SK-N-SH (cell line): ENCODE measurements at regions not wholly inside any gene's neighbourhood (a gene's known extent, or its start where the extent isn't known, plus 50 kb on each side); places are given as distances from the start of the nearest gene placed in this dataset.
A peak's percentile ranks its signal among the peaks of the same experiment; 100 is the strongest.

Experiments
- CTCF ChIA-PET: fragments of 300-600, 350-600 bp; formaldehyde crosslinking; extraction: SDS; loops from one replicate; lab custom pipeline; 2021; lab: Yijun Ruan, JAX
- POLR2A ChIA-PET: fragments of 350-600 bp; sonication (Branson Sonifier 250); formaldehyde crosslinking; extraction: SDS; loops from one replicate; lab custom pipeline; 2020; ENCODE audit warnings: antibody characterized with exemption, inconsistent platforms; lab: Yijun Ruan, JAX
- DNase-seq: peaks from one replicate; pipeline ENCODE4 v3.0.0; 2012
- H2AFZ ChIP-seq: fragments of 200-600 bp; sonication (generic); 2 replicates; pipeline ENCODE4 v1.8.1; 2016; ENCODE audit warnings: antibody characterized with exemption, mild to moderate bottlenecking, low read depth
- H3F3A ChIP-seq: fragments of 200-600 bp; sonication (generic); replicated peaks from 2 replicates; pipeline ENCODE3; 2016; ENCODE audit warnings: antibody characterized with exemption, mild to moderate bottlenecking; ENCODE audit not compliant: insufficient read depth
- H3K27ac ChIP-seq, 2 experiments: fragments of 200-500 bp in 1 of 2; fragments of 200-600 bp in 1 of 2; sonication (Bioruptor generic) in 1 of 2; sonication (generic), shearing (Covaris generic) in 1 of 2; 2 replicates each; pipeline versions ENCODE4 v1.5.1 to v1.6.1; 2014 to 2016; ENCODE audit warnings: low read depth in 2 of 2, inconsistent platforms in 1 of 2, low read length in 1 of 2, mild to moderate bottlenecking in 1 of 2, mixed read lengths in 1 of 2
- H3K27me3 ChIP-seq: fragments of 200-600 bp; sonication (generic), shearing (Covaris generic); 2 replicates; pipeline ENCODE4 v1.6.1; 2016; ENCODE audit warnings: mixed run types; ENCODE audit not compliant: insufficient read depth
- H3K36me3 ChIP-seq, 2 experiments: fragments of 200-500 bp in 1 of 2; fragments of 200-600 bp in 1 of 2; sonication (Bioruptor generic) in 1 of 2; sonication (generic) in 1 of 2; replicated peaks in 1 of 2; 2 replicates each; pipeline versions ENCODE3 to v1.5.1; 2014 to 2016; ENCODE audit warnings: low read length in 1 of 2, mild to moderate bottlenecking in 1 of 2; ENCODE audit not compliant: insufficient read depth in 2 of 2, control insufficient read depth in 1 of 2
- H3K4me1 ChIP-seq, 2 experiments: fragments of 200-500 bp in 1 of 2; fragments of 200-600 bp in 1 of 2; sonication (Bioruptor generic) in 1 of 2; sonication (generic), shearing (Covaris generic) in 1 of 2; 2 replicates each; pipeline versions ENCODE4 v1.5.1 to v1.6.1; 2014 to 2016; ENCODE audit warnings: low read depth in 1 of 2, low read length in 1 of 2, mixed run types in 1 of 2; ENCODE audit not compliant: insufficient read depth in 2 of 2, control insufficient read depth in 1 of 2
- H3K4me2 ChIP-seq: fragments of 200-600 bp; sonication (generic), shearing (Covaris generic); 2 replicates; pipeline ENCODE4 v1.6.1; 2017; ENCODE audit warnings: mixed run types
- H3K4me3 ChIP-seq, 2 experiments: fragments of 200-500 bp in 1 of 2; fragments of 200-600 bp in 1 of 2; sonication (Bioruptor generic) in 1 of 2; sonication (generic), shearing (Covaris generic) in 1 of 2; 2 replicates each; pipeline versions ENCODE4 v1.5.1 to v1.8.1; 2014 to 2016; ENCODE audit warnings: low read depth in 2 of 2, inconsistent platforms in 1 of 2, low read length in 1 of 2, mild to moderate bottlenecking in 1 of 2, mixed read lengths in 1 of 2, moderate library complexity in 1 of 2
- H3K79me2 ChIP-seq: fragments of 200-600 bp; sonication (generic); 2 replicates; pipeline ENCODE4 v1.8.1; 2017; ENCODE audit warnings: mild to moderate bottlenecking; ENCODE audit not compliant: insufficient read depth
- H3K9ac ChIP-seq: fragments of 200-600 bp; sonication (generic); 2 replicates; pipeline ENCODE4 v1.6.1; 2017; ENCODE audit warnings: mixed run types
- H3K9me2 ChIP-seq: fragments of 200-600 bp; sonication (generic); 2 replicates; pipeline ENCODE4 v1.6.1; 2017; ENCODE audit warnings: mixed run types
- H3K9me3 ChIP-seq: fragments of 200-600 bp; sonication (generic); 2 replicates; pipeline ENCODE4 v1.6.1; 2017; ENCODE audit warnings: mixed run types, mild to moderate bottlenecking, moderate library complexity
- H4K20me1 ChIP-seq: fragments of 200-600 bp; sonication (generic); 2 replicates; pipeline ENCODE4 v1.6.1; 2017; ENCODE audit warnings: mild to moderate bottlenecking, mixed run types; ENCODE audit not compliant: insufficient read depth
- CHD2 ChIP-seq: fragments of 150-350 bp; IDR thresholded peaks from 2 replicates; pipeline ENCODE4 v1.6.1; 2018; ENCODE audit warnings: low read length; ENCODE audit not compliant: partially characterized antibody
- EP300 ChIP-seq, 2 experiments: IDR thresholded peaks; 2 replicates each; pipeline versions ENCODE4 v1.4.0 to v1.6.1; 2012; ENCODE audit warnings: borderline replicate concordance in 1 of 2, low read depth in 1 of 2, low read length in 1 of 2
- FOSL2 ChIP-seq: IDR thresholded peaks from 2 replicates; pipeline ENCODE4 v1.4.0; 2012; ENCODE audit warnings: low read depth, mild to moderate bottlenecking, moderate library complexity, borderline replicate concordance
- JUND ChIP-seq: IDR thresholded peaks from 2 replicates; pipeline ENCODE4 v1.4.0; 2012
- NFIC ChIP-seq: IDR thresholded peaks from 2 replicates; pipeline ENCODE4 v1.4.0; 2012; ENCODE audit warnings: borderline replicate concordance
- RAD21 ChIP-seq: IDR thresholded peaks from 2 replicates; pipeline ENCODE4 v1.6.1; 2012; ENCODE audit warnings: mild to moderate bottlenecking, low read length
- TCF12 ChIP-seq: IDR thresholded peaks from 2 replicates; pipeline ENCODE4 v1.4.0; 2012
- ZBTB33 ChIP-seq: IDR thresholded peaks from 2 replicates; pipeline ENCODE4 v1.4.0; 2012; ENCODE audit warnings: low read depth, borderline replicate concordance
- WGBS: methylation state at CpG from one replicate; pipeline ENCODE4 v1.1.6; 2017; ENCODE audit warnings: low lambda C conversion rate; 5-methylcytosine and 5-hydroxymethylcytosine counted together
- TF ChIP-seq, protein P1 (sequence below): IDR thresholded peaks from 2 replicates; pipeline ENCODE4; 2012
- TF ChIP-seq, protein P2 (sequence below): IDR thresholded peaks from 2 replicates; pipeline ENCODE4 v1.6.1; 2012; ENCODE audit warnings: mild to moderate bottlenecking, low read depth, low read length, moderate library complexity

GRCh38 chr7:81515009-81515408 lies 254.8 kb downstream of the HGF start:
- peaks cover 0 to 9% of the 10 kb centered on the region in 2 experiments; a peak in 2 of 4 replicates for H3K4me1 ChIP-seq
- ChIA-PET POLR2A (no interaction called here), CTCF (interaction anchor here (1.0 to 2.1 kb wide), 2 partner anchors 14 to 15 kb away, joined by 6 to 8 read pairs; no protein-coding TSS in a partner anchor)
- no peak for TF ChIP-seq NFIC
- 0 out of 2 replicates have a peak, but pooled peaks have one; percentile 18 for TF ChIP-seq JUND
- peak in 1 of 2 experiments; percentile 38; a peak in 1 of 4 replicates for TF ChIP-seq EP300 (IDR thresholded peaks at IDR 0.05; ENCODE audit: borderline replicate concordance in 1 of 2, low read depth in 1 of 2, low read length in 1 of 2)
- TF ChIP-seq TCF12 = peak; percentile 52; the same call in 1 of the 2 replicates
- TF ChIP-seq RAD21 = no peak
- TF ChIP-seq, protein P1, sequence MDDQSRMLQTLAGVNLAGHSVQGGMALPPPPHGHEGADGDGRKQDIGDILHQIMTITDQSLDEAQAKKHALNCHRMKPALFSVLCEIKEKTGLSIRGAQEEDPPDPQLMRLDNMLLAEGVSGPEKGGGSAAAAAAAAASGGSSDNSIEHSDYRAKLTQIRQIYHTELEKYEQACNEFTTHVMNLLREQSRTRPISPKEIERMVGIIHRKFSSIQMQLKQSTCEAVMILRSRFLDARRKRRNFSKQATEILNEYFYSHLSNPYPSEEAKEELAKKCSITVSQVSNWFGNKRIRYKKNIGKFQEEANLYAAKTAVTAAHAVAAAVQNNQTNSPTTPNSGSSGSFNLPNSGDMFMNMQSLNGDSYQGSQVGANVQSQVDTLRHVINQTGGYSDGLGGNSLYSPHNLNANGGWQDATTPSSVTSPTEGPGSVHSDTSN = peak; percentile 76
- peak; percentile 30; the same call in 1 of the 2 replicates for TF ChIP-seq FOSL2
- TF ChIP-seq ZBTB33 = 0 out of 2 replicates have a peak, but pooled peaks have one; percentile 24
- TF ChIP-seq, protein P2, sequence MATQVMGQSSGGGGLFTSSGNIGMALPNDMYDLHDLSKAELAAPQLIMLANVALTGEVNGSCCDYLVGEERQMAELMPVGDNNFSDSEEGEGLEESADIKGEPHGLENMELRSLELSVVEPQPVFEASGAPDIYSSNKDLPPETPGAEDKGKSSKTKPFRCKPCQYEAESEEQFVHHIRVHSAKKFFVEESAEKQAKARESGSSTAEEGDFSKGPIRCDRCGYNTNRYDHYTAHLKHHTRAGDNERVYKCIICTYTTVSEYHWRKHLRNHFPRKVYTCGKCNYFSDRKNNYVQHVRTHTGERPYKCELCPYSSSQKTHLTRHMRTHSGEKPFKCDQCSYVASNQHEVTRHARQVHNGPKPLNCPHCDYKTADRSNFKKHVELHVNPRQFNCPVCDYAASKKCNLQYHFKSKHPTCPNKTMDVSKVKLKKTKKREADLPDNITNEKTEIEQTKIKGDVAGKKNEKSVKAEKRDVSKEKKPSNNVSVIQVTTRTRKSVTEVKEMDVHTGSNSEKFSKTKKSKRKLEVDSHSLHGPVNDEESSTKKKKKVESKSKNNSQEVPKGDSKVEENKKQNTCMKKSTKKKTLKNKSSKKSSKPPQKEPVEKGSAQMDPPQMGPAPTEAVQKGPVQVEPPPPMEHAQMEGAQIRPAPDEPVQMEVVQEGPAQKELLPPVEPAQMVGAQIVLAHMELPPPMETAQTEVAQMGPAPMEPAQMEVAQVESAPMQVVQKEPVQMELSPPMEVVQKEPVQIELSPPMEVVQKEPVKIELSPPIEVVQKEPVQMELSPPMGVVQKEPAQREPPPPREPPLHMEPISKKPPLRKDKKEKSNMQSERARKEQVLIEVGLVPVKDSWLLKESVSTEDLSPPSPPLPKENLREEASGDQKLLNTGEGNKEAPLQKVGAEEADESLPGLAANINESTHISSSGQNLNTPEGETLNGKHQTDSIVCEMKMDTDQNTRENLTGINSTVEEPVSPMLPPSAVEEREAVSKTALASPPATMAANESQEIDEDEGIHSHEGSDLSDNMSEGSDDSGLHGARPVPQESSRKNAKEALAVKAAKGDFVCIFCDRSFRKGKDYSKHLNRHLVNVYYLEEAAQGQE = no peak
- TF ChIP-seq CHD2 = no peak
- H3K27me3 ChIP-seq = no peaks in the 10 kb centered on the region
- no peaks in the 10 kb centered on the region for H3K9me2 ChIP-seq
- H3F3A ChIP-seq = peaks cover 8% of the 10 kb centered on the region
- no peak overlapping the region for H3K27ac ChIP-seq
- 95% methylated on average over 1 of the region's 1 CpG for WGBS
- H3K9ac ChIP-seq = no peak overlapping the region
- H3K4me3 ChIP-seq = no peak overlapping the region
- no peak for DNase-seq
- no peaks in the 10 kb centered on the region for H3K79me2 ChIP-seq
- H3K9me3 ChIP-seq = peaks cover 16% of the 10 kb centered on the region; the same call in 1 of the 2 replicates
- no peaks in the 10 kb centered on the region for H4K20me1 ChIP-seq
- H3K4me2 ChIP-seq = no peak overlapping the region
- H2AFZ ChIP-seq = no peak overlapping the region
- peaks cover 4 to 13% of the 10 kb centered on the region in 2 experiments for H3K36me3 ChIP-seq
